Activated CD4-positive, CD25-positive, alpha-beta regulatory T cell (primary cell): ENCODE measurements at regions not wholly inside any gene's neighbourhood (a gene's known extent, or its start where the extent isn't known, plus 50 kb on each side); places are given as distances from the start of the nearest gene placed in this dataset.
"Not testable (repeated sequence)": the region's sequence is repeated elsewhere in the genome, so short reads cannot be mapped to it uniquely, and the experiment has no call there.

Source experiments
- DNase-seq, 4 experiments: peaks; one replicate each; lab custom pipeline; 2025; lab: John Stamatoyannopoulos, UW

DNA sequence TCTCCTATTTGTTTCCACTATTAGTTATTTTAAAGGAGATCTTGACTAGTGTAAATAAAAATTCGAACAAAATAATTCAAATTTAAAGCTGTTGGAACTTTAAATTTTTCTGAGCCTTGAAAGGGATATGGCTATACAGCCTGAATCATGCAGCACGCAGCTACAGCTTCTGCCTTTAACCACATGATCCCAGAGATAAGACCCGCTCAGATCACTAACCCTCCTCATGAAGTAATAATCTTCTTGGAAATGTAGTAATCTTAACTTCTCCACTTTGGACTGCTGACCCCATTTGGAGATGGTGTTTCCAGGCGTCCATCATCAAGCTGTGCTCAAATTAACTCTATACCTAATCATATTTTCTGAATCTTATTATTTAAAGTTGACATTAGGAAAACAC, 336.6 kb downstream of the DSC3 start:
- no peak for DNase-seq

DNA sequence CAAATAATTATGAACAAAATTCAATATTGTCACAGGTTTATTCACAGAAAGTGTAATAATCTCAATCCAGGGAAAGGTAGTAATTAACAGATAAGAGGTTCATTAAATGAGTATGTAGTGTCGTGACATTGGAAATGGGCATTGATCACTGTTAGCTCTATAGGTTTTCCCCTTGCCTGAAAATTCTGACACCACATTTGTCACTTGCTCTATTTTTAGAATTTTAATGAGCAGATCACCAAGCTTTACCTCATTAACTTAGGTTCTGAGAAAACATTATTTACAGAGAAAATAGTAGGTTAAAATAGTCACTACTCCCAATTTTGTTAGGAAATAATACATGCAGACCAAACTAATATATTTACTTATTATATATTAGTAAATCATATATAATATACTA, 344.0 kb downstream of the DSC3 start:
- DNase-seq: no peak

DNA sequence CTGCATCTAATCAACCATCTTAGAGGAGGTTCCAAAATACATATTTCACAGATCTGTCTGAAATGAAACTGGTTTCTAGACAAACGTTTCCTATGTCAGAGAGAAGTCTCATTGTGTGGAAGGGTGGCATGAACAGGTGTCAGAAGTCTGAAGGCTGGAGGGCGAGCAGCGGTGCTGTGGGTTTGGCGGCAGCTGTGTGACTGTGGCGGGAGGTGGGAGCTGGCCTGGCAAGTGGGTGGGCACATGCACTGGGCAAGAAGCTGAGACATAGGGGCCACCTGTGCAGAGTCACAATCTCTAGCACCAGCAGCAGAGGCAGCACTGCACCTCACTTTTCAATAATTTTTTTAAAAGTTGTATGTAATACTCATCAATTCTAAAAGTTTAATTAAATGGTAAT, 346.3 kb downstream of the DSC3 start:
- DNase-seq: no peak

DNA sequence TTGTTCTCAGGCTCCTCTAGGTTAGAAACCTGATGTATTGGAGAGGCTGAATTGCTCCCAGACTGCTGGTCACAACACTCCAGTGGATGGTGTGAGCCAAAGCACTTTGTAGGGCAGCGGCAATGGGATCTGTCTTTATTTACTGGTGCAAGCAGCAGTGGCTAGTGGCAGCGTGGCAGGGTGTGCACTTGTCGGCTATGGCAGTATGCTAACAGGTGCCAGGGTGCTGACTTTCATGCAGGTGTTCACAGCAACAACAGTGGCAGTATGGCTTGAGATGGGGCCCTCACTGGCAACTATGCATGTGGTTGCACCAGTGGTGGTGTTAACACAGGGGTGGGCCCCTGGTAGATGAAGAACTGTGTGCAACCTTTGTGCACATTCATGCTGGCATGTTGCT, 347.8 kb downstream of the DSC3 start:
- DNase-seq: no peak

DNA sequence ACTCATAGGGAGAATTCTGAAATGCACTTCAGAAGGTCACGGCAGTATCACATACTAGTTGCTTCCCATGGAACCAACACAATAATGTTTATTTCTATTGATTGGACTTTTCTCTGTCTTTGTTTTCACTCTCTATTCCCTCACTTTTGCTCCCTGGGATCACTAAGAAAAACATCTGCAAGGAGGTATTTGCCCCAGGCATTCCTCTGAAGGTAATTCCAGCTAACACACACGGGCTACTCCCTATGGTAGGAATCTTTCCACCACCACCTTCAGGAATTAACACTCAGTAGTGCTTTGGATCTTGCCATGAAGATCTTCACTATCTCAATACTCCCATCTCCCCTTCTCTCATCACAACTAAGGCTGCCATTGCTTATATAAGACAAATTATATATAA, 353.3 kb downstream of the DSC3 start:
- no peak for DNase-seq

DNA sequence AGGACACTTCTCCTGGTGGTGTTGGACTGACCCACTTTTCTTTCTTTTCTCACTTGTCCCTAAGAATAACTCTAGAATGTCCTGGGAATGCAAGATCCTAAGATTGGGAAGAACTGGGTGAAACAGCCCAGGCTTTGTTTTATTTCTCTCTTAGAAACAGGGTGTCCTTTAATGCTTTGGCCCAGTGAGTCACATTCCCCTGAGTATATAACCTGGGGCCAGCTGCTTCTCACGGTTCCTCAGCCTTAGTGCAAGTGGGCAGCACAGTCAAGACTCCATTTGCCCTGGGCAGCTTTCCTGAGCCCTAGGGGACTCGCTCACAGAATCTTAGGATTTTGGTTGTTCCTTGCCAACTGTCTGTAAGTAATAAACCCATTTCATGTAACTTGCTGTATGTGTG, 355.0 kb downstream of the DSC3 start:
- no peak for DNase-seq

DNA sequence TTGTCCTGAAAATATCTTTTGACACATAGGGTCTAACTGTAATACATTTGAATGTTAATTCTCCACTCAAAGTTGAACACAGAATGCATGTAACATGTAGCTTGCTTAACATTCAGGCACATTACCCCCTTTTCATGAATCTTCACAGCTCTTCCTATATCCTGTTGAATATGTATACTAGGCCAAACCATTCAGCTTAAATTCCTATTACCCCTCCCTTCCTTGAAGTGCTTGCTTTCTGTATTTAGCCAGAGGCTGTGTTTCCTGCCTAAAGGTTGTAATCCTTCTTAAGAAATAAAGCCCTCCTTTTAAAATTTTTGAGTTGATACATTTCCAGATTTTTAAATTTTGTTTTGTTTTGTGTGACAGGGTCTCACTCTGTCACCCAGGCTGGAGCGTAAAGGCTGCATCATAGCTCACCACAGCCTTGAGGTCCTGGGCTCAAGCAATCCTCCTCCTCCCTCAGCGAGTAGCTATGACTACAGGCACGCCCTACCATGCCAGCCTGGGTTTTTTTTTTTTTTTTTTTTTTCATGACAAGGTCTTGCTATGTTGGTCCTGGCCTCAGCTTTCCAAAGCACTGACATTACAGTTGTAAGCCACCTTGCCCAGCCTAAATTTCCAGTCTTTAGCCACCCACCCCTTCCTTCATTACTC, 357.6 kb downstream of the DSC3 start:
- DNase-seq: no peak

DNA sequence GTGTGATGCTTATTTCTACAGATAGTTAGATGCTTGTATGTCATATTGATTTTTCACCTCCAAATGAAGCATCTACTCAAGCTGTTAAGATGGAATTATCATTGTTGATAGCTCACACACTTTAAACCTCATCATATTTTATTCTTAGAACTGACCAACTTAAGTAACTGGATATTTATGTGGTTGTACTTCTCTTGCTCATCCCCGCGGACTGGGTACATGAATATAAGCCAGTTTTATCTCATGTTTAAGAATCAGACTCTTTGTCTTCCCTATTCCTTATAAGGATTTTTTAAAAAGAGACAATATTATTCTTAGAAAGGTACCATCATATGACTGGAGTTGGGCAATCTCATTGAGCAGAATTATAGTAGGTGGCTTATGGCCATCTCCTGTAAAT, 358.7 kb downstream of the DSC3 start:
- no peak for DNase-seq

DNA sequence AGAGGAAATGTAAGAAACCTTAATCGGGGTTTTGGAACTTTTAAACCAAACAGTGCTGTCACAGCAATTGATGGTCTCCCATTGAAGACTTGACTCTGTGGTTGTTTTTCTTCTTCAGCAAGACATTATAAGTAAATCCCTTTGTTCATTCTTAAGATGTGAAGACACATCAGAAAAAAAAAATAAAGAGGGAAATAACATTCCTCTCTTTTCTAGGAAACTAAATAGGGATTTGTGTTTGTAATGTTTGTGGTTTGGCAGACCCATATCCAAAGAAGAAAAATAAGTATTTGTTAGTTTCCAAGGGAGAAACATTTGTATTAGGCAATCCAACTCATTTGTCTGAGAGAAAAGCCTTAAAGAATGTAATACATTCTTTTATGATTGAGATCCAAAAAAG, 359.9 kb downstream of the DSC3 start:
- DNase-seq: no peak

DNA sequence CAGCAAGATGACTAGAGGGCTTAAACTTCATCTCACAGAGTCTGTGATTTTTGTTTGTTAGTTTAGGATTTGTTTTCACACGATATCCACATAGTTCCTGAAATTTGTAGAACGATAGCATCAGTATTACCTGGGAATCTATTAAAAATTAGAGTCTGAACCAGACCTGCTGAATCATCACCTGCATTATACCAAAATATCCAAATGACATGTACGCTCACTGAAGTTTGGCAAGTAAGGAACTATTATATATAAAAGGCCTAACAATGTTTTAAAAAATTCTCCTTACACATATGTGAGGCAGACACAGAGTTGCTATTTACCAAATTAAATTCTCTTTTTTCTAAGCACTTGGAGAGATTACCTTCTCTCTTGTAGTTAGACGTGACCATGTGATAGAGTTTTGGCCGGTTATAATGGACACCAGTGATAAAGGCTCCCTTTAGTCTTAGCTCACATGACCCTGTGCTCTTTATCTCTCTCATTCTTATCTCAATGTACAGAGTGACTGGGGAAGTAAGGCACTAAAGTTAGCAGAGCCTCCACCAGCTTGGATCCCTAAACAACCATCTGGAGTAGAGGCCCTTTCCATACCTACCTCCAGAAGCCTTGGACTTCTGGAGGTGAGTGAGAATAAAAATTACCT, 363.1 kb downstream of the DSC3 start:
- DNase-seq: no peak

DNA sequence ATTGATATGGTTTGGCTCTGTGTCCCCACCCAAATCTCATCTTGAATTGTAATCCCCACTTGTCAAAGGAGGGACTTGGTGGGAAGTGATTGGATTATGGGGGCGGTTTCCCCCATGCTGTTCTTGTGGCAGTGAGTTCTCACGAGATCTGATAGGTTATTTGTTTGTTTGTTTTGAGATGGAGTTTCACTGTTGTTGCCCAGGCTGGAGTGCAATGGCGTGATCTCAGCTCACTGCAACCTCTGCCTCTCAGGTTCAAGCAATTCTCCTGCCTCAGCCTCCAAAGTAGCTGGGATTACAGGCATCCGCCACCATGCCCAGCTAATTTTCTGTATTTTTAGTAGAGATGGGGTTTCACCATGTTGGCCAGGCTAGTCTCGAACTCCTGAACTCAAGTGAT, 364.7 kb downstream of the DSC3 start:
- not testable (repeated sequence) for DNase-seq

DNA sequence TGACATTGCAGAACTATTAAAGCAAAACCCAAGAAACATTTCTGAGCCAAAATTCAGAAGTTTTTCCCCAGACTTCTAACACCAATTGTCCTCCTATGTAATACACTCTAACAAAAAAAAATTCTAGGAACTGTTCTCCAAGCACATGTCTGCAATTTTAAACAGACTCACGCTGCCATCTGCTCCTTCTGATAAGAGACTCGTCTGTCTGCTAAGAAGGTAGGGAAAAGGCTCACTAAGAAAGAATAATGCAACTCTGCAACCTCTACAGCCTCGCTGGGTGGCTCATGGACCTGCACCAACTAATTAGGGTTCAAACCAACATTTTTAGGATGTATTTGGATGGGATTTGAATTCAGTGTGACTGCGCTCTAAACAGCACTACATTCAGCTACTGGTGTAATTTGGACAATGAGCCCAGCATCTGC, 366.5 kb downstream of the DSC3 start:
- DNase-seq: no peak

DNA sequence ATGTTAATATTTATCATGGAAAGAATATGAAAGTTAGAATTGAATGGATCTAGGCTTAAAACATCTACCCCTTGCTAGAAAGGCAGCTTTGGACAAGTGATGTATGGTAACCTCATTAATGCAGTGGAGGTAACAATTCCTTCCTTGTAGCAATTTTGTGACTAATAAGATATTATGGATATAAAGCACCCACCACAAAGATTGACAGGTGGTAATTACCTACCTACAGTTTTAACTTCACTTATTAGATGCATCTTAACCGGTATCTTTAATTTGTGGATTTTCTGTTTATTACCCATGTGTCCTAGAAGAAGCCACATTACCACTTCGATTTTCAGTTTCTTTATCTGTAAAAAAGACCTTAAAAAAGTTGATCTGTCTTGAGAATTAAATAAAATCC, 367.0 kb downstream of the DSC3 start:
- DNase-seq: no peak

DNA sequence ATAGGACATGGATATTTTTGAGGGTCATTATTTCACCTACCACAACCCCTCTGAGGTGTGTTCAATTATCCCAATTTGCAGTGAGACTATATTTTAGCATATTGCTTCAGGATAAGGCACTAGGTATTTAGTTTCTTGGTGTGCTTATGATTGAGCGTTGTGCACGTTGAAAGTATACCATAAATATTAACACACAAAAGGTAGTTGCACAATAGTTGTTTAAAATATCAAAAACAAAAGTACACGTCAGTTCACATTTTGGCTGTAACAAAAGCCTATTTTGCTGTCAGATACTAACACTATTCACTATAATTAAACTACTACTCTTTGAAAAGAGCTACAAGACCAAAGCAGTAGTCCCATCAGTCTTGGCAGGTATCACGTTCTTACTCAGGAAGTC, 367.5 kb downstream of the DSC3 start:
- DNase-seq: no peak

DNA sequence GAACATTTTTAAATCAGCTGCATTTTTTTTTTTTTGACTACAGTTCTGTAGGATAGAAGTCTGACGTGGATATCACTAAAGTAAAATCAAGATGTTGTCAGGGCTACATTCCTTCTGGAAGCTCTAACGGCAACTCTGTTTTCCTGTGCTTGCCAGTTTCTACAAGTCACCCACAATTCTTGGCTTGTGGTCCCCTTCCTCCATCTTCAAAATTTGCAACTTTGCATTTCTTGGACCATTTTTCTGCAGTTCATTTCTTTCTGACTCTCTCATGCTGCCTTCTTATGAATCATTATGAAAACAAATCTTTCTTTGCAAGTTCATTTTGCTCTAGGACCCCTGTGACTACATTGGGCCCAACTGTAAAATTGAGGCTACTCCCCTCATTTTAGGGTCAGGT, 367.9 kb downstream of the DSC3 start:
- no peak for DNase-seq

DNA sequence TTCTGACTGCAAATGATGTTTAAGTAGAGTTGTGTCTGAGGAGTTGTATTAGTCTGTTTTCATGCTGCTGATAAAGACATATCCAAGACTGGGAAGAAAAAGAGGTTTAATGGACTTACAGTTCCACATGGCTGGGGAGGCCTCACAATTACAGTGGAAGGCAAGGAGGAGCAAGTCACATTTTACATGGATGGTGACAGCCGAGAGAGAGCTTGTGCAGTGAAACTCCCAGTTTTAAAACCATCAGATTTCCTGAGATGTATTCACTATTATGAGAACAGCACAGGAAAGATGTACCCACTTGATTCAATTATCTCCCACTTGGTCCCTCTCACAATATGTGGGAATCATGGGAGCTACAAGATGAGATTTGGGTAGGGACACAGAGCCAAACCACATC, 370.1 kb downstream of the DSC3 start:
- not testable (repeated sequence) for DNase-seq

DNA sequence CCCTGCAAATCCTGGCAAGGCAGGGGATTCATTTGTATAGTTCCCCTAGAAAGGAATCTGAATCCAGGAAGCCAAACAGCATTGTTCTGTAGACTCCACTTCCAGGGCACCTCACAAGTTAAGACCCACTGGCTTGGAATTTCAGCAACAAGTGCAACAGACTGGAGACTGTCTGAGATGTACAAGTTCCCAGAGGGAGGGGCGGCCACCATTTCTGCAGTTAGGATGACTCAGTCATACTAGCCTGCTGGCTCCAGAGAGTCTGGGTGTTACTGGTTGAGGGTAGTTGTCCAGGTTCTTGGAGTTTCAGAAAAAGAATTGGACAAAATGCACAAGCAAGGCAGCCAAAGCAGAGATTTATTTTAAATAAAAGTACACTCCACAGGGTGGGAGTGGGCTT, 384.2 kb downstream of the DSC3 start:
- no peak for DNase-seq

DNA sequence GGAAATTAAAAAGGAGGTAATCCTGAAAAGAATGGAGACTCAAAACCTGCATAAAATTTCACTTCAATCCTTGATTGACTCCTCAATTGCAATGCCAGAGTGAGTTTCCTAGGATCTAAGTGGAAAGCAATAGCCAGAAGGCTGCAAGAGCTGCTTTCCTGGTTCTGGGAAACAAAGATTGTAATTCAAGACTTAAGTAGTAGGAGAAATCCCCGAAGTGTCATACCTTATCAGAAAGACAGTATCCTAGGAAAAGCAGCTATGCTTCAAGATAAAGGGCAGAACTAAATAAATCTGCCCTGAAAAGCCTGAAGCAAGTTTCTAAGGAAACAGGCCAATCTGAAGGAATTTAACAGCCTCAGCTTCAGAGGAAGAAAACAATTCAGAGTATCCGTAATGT, 390.2 kb downstream of the DSC3 start:
- no peak for DNase-seq

DNA sequence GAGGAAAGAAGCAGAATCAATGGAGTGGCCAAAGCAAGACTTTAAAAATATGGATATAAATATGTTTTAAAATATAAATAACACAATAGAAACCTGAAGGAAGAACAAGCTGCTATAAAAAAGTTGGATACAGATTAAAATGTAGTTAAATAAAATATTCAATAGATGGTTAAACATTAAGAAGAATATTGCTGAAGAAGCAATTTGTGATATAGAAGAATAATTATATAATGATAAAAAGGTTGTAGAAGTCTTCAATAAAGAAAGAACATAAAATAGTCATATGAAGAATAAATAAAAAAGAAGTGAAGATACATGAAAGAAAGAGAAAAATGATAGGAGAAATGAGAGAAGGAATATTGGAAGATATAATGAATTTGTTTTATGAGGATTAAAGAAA, 392.0 kb downstream of the DSC3 start:
- no peak for DNase-seq

DNA sequence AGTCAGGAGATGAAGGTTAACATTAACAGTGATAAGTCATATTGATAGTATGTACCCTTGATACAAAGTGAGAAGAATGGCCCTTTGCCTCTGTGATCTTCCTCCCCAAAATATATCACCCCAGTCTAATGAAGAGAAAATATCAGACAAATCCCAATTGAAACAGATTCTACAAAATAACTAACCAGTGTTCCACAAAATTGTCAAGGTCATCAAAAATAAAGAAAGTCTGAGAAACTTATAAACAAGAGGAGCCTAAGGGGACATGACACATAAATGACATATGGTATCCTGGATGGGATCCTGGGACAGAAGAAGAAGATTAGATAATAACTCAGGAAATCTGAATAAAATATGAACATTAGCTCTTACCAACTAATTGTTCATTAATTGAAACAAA, 398.4 kb downstream of the DSC3 start:
- no peak for DNase-seq

DNA sequence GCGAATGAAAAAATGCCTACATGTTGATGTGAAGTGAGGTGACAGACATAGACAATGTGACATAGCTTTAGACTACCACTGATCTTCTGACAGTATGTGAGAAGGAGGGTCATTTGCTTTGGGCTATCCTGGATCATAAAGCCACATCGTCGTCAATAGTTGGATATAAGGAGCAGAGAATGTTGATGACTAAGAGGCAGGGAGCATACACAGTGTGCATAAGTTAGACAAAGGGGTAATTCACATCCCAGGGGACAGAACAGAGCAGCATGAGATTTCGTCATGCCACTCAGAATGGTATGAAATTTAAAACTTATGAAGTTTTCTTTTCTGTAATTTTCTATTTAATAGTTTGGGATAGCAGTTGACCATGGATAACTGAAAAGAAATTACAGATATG, 403.2 kb downstream of the DSC3 start:
- no peak for DNase-seq

DNA sequence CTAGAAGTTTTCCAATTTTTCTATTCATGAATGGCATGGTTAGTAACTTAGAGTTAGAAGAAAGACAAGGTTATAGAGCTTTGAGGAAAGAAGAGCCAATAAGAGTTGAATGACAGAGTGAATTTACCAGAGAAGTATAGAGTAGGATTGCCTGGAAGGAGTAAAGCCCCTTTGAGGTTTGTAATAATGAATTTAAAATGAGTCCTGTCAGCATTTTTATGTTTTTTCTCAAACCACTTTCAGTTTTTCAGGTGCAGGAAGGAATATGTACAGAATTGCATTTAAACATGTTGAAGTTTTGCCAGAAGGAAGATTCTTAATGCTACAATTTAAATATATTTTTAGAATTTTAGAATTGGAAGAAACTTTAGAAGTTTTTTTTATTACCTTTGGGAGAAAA, 408.3 kb downstream of the DSC3 start:
- no peak for DNase-seq

DNA sequence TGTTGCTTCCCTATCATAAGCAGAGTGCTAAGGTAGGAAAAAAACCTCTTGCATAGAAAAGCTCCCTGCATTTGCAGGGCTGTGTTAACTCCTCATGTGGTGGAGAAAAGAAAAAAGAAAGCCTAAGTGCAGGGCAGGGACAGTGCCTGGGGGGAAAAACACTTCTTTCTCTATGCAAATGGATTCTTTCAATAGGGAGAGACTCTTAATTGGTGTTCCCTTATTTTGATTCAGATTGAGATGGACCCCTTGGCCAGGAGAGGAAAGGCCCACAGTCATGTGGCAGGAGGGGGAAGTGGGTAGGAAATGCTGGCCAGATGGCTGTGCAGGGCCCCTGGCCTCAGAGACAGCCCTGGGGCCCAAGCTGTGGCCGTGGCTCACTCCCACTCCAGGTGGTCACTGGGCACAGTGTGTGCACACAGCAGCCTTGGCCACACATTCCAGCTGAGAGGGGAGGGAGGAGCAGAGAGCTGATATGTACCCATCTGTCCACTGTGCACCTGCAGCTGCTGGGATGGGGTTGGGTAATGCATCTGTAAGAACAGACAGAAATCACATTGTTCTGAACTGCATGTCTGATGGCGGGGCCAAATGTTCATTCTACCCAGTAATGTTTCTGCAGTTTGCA, 410.4 kb downstream of the DSC3 start:
- DNase-seq: no peak

DNA sequence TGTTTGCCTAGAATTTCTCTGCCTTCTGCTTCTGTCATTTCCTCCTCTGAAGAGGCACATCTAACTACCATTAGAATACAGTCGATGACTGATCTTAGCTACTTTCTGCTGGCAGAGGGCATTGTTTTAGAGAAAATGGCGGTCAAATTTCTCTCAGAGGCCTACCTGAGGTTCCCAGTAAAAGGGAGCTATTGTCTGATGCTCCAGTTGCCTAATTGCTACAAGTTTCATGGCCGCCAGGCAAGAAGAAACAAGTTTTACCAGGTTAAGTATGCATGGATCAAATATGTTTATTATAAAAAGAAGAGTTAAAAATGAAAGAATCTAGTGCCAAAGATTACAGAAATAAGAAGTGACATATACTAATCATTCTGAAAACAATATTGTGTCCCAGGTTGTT, 416.6 kb downstream of the DSC3 start:
- no peak for DNase-seq
